ENCODE measurements at regions not wholly inside any gene's neighbourhood (a gene's known extent, or its start where the extent isn't known, plus 50 kb on each side); places are given as distances from the start of the nearest gene placed in this dataset.
A peak's percentile ranks its signal among the peaks of the same experiment; 100 is the strongest.

GRCh38 chr10:118844731-118845521 lies 90.2 kb upstream of the CACUL1 start:
- H3K27me3 Mint-ChIP-seq, result no peaks in the 10 kb centered on the region
- no peak overlapping the region for H3K4me3 Mint-ChIP-seq
- peaks cover 7% of the 10 kb centered on the region for H3K4me1 Mint-ChIP-seq
- no peaks in the 10 kb centered on the region for H3K9me3 Mint-ChIP-seq
- no peaks in the 10 kb centered on the region for H3K36me3 Mint-ChIP-seq
- no peak overlapping the region for H3K27ac Mint-ChIP-seq
- no peak for DNase-seq

GRCh38 chr10:118845776-118846175 lies 91.0 kb upstream of the CACUL1 start:
- DNase-seq, result no peak
- Mint-ChIP-seq H3K9me3 (no peaks in the 10 kb centered on the region), H3K36me3 (no peaks in the 10 kb centered on the region), H3K4me3 (no peak overlapping the region), H3K4me1 (no peaks in the 10 kb centered on the region), H3K27me3 (no peaks in the 10 kb centered on the region), H3K27ac (no peak overlapping the region)

- no peak overlapping the region for H3K4me3 Mint-ChIP-seq
- H3K36me3 Mint-ChIP-seq, result no peaks in the 10 kb centered on the region
- H3K9me3 Mint-ChIP-seq, result no peaks in the 10 kb centered on the region
- no peaks in the 10 kb centered on the region for H3K4me1 Mint-ChIP-seq
- DNase-seq, result peak; percentile 76
- no peaks in the 10 kb centered on the region for H3K27me3 Mint-ChIP-seq
- no peak overlapping the region for H3K27ac Mint-ChIP-seq
These were observed 95.8 kb upstream of the CACUL1 start for GRCh38 chr10:118850418-118851061.

- H3K4me1 Mint-ChIP-seq, result no peaks in the 10 kb centered on the region
- no peak for DNase-seq
- no peaks in the 10 kb centered on the region for H3K27me3 Mint-ChIP-seq
- no peaks in the 10 kb centered on the region for H3K36me3 Mint-ChIP-seq
- no peak overlapping the region for H3K4me3 Mint-ChIP-seq
- H3K9me3 Mint-ChIP-seq, result no peaks in the 10 kb centered on the region
- no peak overlapping the region for H3K27ac Mint-ChIP-seq
These were observed 96.6 kb upstream of the CACUL1 start for GRCh38 chr10:118851062-118852035.

GRCh38 chr10:118853916-118854315 lies 99.1 kb upstream of the CACUL1 start:
- Mint-ChIP-seq H3K36me3 (no peaks in the 10 kb centered on the region), H3K27ac (no peak overlapping the region), H3K27me3 (no peaks in the 10 kb centered on the region), H3K4me3 (no peak overlapping the region), H3K9me3 (peaks cover 5% of the 10 kb centered on the region), H3K4me1 (no peaks in the 10 kb centered on the region)
- DNase-seq, result no peak

- H3K36me3 Mint-ChIP-seq, result no peaks in the 10 kb centered on the region
These were observed 101.3 kb upstream of the CACUL1 start for GRCh38 chr10:118856106-118856505.

GRCh38 chr10:118865998-118866693 lies 111.4 kb upstream of the CACUL1 start:
- no peaks in the 10 kb centered on the region for H3K9me3 Mint-ChIP-seq
- no peaks in the 10 kb centered on the region for H3K4me1 Mint-ChIP-seq
- H3K36me3 Mint-ChIP-seq, result peaks cover 2% of the 10 kb centered on the region
- no peak for DNase-seq
- H3K27ac Mint-ChIP-seq, result no peak overlapping the region
- no peak overlapping the region for H3K4me3 Mint-ChIP-seq
- H3K27me3 Mint-ChIP-seq, result peaks cover 7% of the 10 kb centered on the region

More at GRCh38 chr10:118856106-118856505, 101.3 kb upstream of the CACUL1 start:
- H3K27me3 Mint-ChIP-seq, result no peaks in the 10 kb centered on the region
- H3K9me3 Mint-ChIP-seq, result peaks cover 5% of the 10 kb centered on the region
- H3K4me3 Mint-ChIP-seq, result no peak overlapping the region
- DNase-seq, result no peak
- no peaks in the 10 kb centered on the region for H3K4me1 Mint-ChIP-seq
- no peak overlapping the region for H3K27ac Mint-ChIP-seq

- Mint-ChIP-seq H3K27me3 (peaks cover 7% of the 10 kb centered on the region), H3K36me3 (no peaks in the 10 kb centered on the region), H3K4me1 (no peaks in the 10 kb centered on the region), H3K4me3 (no peak overlapping the region), H3K9me3 (no peaks in the 10 kb centered on the region), H3K27ac (no peak overlapping the region)
- DNase-seq, result no peak
These were observed 113.0 kb upstream of the CACUL1 start for GRCh38 chr10:118867768-118868167.

GRCh38 chr10:118868589-118868988 lies 113.8 kb upstream of the CACUL1 start:
- Mint-ChIP-seq H3K36me3 (no peaks in the 10 kb centered on the region), H3K27ac (no peak overlapping the region), H3K4me3 (no peak overlapping the region), H3K27me3 (peaks cover 7% of the 10 kb centered on the region), H3K4me1 (no peaks in the 10 kb centered on the region), H3K9me3 (no peaks in the 10 kb centered on the region)
- DNase-seq, result no peak

GRCh38 chr10:118870467-118871243 lies 115.9 kb upstream of the CACUL1 start:
- Mint-ChIP-seq H3K4me1 (no peaks in the 10 kb centered on the region), H3K36me3 (no peaks in the 10 kb centered on the region), H3K27me3 (peaks cover 19% of the 10 kb centered on the region), H3K4me3 (no peak overlapping the region), H3K27ac (no peak overlapping the region), H3K9me3 (no peaks in the 10 kb centered on the region)
- DNase-seq, result no peak

GRCh38 chr10:118871244-118871865 lies 116.6 kb upstream of the CACUL1 start:
- Mint-ChIP-seq H3K9me3 (peaks cover 1% of the 10 kb centered on the region), H3K36me3 (no peaks in the 10 kb centered on the region), H3K27ac (no peak overlapping the region), H3K4me1 (no peaks in the 10 kb centered on the region), H3K4me3 (no peak overlapping the region), H3K27me3 (peaks cover 26% of the 10 kb centered on the region)
- DNase-seq, result no peak

- no peak for DNase-seq
- Mint-ChIP-seq H3K27ac (no peak overlapping the region), H3K36me3 (no peaks in the 10 kb centered on the region), H3K4me3 (no peak overlapping the region), H3K4me1 (no peaks in the 10 kb centered on the region), H3K27me3 (peaks cover 26% of the 10 kb centered on the region), H3K9me3 (peaks cover 7% of the 10 kb centered on the region)
These were observed 118.4 kb upstream of the CACUL1 start for GRCh38 chr10:118873091-118873737.

GRCh38 chr10:118873738-118874105 lies 119.0 kb upstream of the CACUL1 start:
- Mint-ChIP-seq H3K9me3 (peaks cover 7% of the 10 kb centered on the region), H3K4me3 (no peak overlapping the region), H3K4me1 (no peaks in the 10 kb centered on the region), H3K27ac (no peak overlapping the region), H3K36me3 (no peaks in the 10 kb centered on the region), H3K27me3 (peaks cover 26% of the 10 kb centered on the region)
- no peak for DNase-seq
